Esophagus squamous epithelium (tissue), 5 donors: ENCODE measurements at regions not wholly inside any gene's neighbourhood (a gene's known extent, or its start where the extent isn't known, plus 50 kb on each side); places are given as distances from the start of the nearest gene placed in this dataset.

Experiments
- DNase-seq: peaks from one replicate; lab custom pipeline; 2025; lab: John Stamatoyannopoulos, UW
- H3K27ac ChIP-seq, 4 donors: fragments of 200-600 bp; sonication (generic); one replicate each; pipeline ENCODE4 v1.5.1; 2016 to 2019; ENCODE audit warnings: mild to moderate bottlenecking in 1 of 4
- H3K27me3 ChIP-seq, 4 donors: fragments of 200-600 bp; sonication (generic); 1 replicate in 3 of 4; 2 replicates in 1 of 4; pipeline versions ENCODE4 v1.5.1 to v1.6.0; 2017 to 2021; ENCODE audit warnings: antibody characterized with exemption in 1 of 4
- H3K36me3 ChIP-seq, 3 donors: fragments of 200-600 bp; sonication (generic); one replicate each; pipeline ENCODE4 v1.5.1; 2016 to 2019
- H3K4me1 ChIP-seq, 3 donors: fragments of 200-600 bp; sonication (generic); one replicate each; pipeline ENCODE4 v1.5.1; 2017 to 2019
- H3K4me3 ChIP-seq, 4 donors: fragments of 200-600 bp; sonication (generic); 1 replicate in 3 of 4; 2 replicates in 1 of 4; pipeline ENCODE4 v1.5.1; 2016 to 2019; ENCODE audit warnings: mild to moderate bottlenecking in 2 of 4, moderate library complexity in 1 of 4
- H3K9me3 ChIP-seq, 3 donors: fragments of 200-600 bp; sonication (generic); one replicate each; pipeline ENCODE4 v1.5.1; 2016 to 2019
- POLR2A ChIP-seq, 4 donors: fragments of 450-650 bp; IDR thresholded peaks; one replicate each; pipeline ENCODE4 v1.6.1; 2017; ENCODE audit warnings: antibody characterized with exemption in 4 of 4, mild to moderate bottlenecking in 4 of 4, moderate library complexity in 3 of 4
- WGBS, 2 donors: methylation state at CpG; one replicate each; pipeline ENCODE4 v1.1.5; 2018; 5-methylcytosine and 5-hydroxymethylcytosine counted together
- intact Hi-C: fragments of 100-400 bp; cut with DNase I; formaldehyde crosslinking; loops from one replicate; pipeline ENCODE4 v1.15.0; 2022
- TF ChIP-seq, protein P1 (sequence below), 6 experiments: fragments of 450-650 bp in 4 of 6; fragments of 200-600 bp in 2 of 6; sonication (generic) in 2 of 6; IDR thresholded peaks; one replicate each; pipeline ENCODE4 v1.5.1; 2016 to 2019; ENCODE audit warnings: antibody characterized with exemption in 6 of 6, mild to moderate bottlenecking in 4 of 6, moderate library complexity in 4 of 6
- donor health status: DM: yes; HTN: yes; CAD: no.

DNA sequence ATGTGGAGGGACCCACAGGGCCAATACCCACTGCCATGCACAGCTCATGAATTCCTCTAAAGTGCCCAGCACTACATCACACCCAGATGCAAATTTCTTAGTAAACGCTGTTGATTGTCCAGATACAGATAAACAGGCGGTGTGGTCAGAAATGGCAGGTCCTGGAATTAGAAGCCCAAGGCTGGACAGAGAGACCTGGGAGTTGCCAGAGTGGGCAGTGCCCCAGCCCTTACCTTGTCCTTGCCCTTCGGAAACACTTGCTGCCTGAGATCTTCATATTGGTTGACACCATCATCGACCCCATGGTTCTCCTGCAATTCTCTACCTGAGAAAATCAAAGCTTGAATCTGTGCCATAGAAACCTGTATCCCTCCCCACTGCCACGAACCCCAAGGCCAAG, 149.3 kb upstream of the ETV3 start:
- no peaks in the 10 kb centered on the region for H3K9me3 ChIP-seq
- H3K4me1 ChIP-seq = no peaks in the 10 kb centered on the region
- WGBS, 2 donors = 67 to 75% methylated on average over 5 of the region's 5 CpGs
- H3K27me3 ChIP-seq = no peaks in the 10 kb centered on the region
- intact Hi-C loops = no loop called here
- no peak overlapping the region for H3K27ac ChIP-seq
- TF ChIP-seq, protein P1, sequence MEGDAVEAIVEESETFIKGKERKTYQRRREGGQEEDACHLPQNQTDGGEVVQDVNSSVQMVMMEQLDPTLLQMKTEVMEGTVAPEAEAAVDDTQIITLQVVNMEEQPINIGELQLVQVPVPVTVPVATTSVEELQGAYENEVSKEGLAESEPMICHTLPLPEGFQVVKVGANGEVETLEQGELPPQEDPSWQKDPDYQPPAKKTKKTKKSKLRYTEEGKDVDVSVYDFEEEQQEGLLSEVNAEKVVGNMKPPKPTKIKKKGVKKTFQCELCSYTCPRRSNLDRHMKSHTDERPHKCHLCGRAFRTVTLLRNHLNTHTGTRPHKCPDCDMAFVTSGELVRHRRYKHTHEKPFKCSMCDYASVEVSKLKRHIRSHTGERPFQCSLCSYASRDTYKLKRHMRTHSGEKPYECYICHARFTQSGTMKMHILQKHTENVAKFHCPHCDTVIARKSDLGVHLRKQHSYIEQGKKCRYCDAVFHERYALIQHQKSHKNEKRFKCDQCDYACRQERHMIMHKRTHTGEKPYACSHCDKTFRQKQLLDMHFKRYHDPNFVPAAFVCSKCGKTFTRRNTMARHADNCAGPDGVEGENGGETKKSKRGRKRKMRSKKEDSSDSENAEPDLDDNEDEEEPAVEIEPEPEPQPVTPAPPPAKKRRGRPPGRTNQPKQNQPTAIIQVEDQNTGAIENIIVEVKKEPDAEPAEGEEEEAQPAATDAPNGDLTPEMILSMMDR (IDR thresholded peaks at IDR 0.05) = no peak
- no peak for TF ChIP-seq POLR2A (IDR thresholded peaks at IDR 0.05)
- H3K36me3 ChIP-seq = no peaks in the 10 kb centered on the region
- no peak overlapping the region for H3K4me3 ChIP-seq
- DNase-seq = no peak

DNA sequence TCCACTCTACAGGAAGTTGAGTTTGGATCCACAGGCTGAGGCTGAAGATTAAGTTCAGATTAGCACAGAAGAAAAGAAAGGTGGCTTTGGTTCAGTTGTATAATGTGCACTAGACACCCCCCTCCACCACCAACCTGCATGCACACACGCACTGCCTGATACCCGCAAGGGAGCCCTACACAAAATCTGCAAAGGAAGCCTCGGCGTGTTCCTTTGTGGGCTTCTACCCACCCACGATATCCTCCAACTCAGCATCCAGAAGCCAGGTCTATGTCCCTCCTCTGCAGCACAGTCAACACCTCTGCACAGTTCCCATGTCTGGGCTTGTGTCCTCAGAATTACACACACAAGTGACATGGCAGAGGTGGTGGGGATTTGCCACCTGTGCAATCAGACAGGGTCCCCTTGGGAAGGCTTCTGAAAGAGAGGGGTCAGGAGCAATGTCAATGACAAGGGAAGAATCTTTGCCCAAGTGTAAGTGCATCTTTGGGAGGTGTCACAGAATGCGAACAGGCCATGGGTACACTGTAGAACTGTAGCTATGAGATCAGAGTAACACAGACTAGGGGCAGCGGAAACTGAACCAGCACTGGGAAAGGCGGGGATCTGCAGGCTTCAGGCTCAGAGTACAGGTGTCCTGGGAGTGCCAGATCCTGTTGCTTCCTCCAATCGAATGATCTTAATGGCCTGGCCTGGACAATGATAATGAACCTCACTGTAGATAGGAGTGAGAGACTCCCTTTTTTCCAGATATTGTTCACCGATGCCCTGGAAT, 148.6 kb upstream of the ETV3 start:
- TF ChIP-seq, protein P1 (IDR thresholded peaks at IDR 0.05) = no peak
- no peak for TF ChIP-seq POLR2A (IDR thresholded peaks at IDR 0.05)
- Histone ChIP-seq H3K9me3 (no peaks in the 10 kb centered on the region), H3K36me3 (no peaks in the 10 kb centered on the region), H3K4me1 (no peaks in the 10 kb centered on the region), H3K4me3 (no peak overlapping the region), H3K27ac (no peak overlapping the region), H3K27me3 (no peaks in the 10 kb centered on the region)
- intact Hi-C loops = no loop called here
- 85 to 94% methylated on average over 8 to 9 of the region's 10 CpGs for WGBS, 2 donors
- DNase-seq = no peak

DNA sequence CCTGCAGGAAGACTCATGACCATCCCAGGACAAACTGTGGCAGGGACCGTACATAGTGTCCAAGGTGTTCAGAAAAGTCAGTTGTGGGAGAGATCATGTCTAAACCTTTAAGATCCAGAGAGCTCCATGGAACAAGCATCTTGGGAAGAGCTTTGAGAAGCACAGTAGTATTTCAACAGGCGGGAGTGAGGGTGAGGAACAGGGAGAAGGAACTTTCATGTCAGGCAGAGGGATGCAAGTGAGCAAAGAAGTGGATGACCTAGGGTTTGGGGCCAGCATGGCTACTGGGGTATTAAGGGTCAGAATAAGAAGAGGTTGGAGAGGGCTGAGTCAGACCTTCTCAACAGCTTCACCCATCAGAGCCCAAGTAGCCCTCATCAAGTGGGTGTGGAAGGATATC, 147.9 kb upstream of the ETV3 start:
- 89 to 100% methylated on average over 1 to 2 of the region's 2 CpGs for WGBS, 2 donors
- peaks cover 0 to under 1% (median 0%) of the 10 kb centered on the region in 4 donors for H3K27me3 ChIP-seq
- intact Hi-C loops = no loop called here
- H3K4me3 ChIP-seq = no peak overlapping the region
- no peaks in the 10 kb centered on the region for H3K4me1 ChIP-seq
- TF ChIP-seq, protein P1 (IDR thresholded peaks at IDR 0.05) = no peak
- TF ChIP-seq POLR2A (IDR thresholded peaks at IDR 0.05) = no peak
- DNase-seq = no peak
- H3K36me3 ChIP-seq = no peaks in the 10 kb centered on the region
- H3K9me3 ChIP-seq = no peaks in the 10 kb centered on the region
- no peak overlapping the region for H3K27ac ChIP-seq

DNA sequence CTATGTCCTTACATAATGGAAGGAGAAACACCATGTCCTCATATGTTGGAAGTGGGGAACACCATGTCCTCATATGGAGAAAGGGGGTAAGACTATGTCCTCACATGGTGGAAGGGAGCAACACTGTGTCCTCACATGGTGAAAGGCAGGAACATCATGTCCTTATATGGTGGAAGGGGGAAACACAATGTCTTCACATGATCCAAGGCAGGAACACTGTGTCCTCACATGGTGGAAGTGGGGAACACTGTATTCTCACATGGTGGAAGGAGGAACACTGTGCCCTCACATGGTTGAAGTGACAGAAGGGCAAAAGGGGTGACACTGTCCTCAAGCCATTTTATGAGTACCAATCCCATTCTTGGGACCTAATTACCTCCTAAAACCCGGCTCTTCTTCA, 146.3 kb upstream of the ETV3 start:
- Histone ChIP-seq H3K4me1 (no peaks in the 10 kb centered on the region), H3K9me3 (no peaks in the 10 kb centered on the region), H3K27me3 (peaks cover 0 to 14% (median 0%) of the 10 kb centered on the region in 4 donors), H3K27ac (no peak overlapping the region), H3K36me3 (no peaks in the 10 kb centered on the region), H3K4me3 (no peak overlapping the region)
- WGBS, 2 donors = 50% methylated on average over 1 of the region's 1 CpG
- no peak for TF ChIP-seq POLR2A (IDR thresholded peaks at IDR 0.05)
- TF ChIP-seq, protein P1 (IDR thresholded peaks at IDR 0.05) = no peak
- DNase-seq = no peak
- intact Hi-C loops = no loop called here

DNA sequence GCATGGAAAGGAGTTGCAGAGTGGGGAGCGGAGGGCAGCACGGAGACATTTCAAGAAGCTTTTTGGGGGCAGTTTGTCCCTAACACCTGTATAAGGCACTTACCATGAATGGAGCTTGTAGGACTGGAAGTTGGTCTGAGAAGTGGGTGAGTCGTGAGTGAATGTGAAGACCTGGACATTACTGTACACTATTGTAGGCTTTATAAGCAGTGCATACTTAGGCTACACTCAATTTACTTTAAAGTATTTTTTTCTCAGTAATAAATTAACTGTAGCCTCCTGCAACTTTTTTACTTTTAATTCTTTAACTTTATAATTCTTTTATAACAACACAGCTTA, 141.6 kb upstream of the ETV3 start:
- TF ChIP-seq, protein P1 (IDR thresholded peaks at IDR 0.05) = no peak
- TF ChIP-seq POLR2A (IDR thresholded peaks at IDR 0.05) = no peak
- DNase-seq = no peak
- no peaks in the 10 kb centered on the region for H3K36me3 ChIP-seq
- no peaks in the 10 kb centered on the region for H3K9me3 ChIP-seq
- intact Hi-C loops = no loop called here
- 43 to 51% methylated on average over 3 of the region's 3 CpGs for WGBS, 2 donors
- no peak overlapping the region for H3K4me3 ChIP-seq
- peaks cover 0 to 50% (median 0%) of the 10 kb centered on the region in 4 donors for H3K27me3 ChIP-seq
- H3K27ac ChIP-seq = no peak overlapping the region
- no peaks in the 10 kb centered on the region for H3K4me1 ChIP-seq
